GM23248 (cell line): ENCODE measurements at regions not wholly inside any gene's neighbourhood (a gene's known extent, or its start where the extent isn't known, plus 50 kb on each side); places are given as distances from the start of the nearest gene placed in this dataset.

Experiments used
- DNase-seq: peaks from one replicate; pipeline ENCODE4 v3.0.0-alpha.2; 2015
- H2AFZ ChIP-seq: fragments of 200-600 bp; sonication (generic); 2 replicates; pipeline ENCODE4 v1.6.1; 2016; ENCODE audit warnings: antibody characterized with exemption
- H3F3A ChIP-seq: fragments of 200-600 bp; sonication (generic); 2 replicates; pipeline ENCODE4 v1.6.1; 2016; ENCODE audit warnings: mild to moderate bottlenecking, antibody characterized with exemption, mixed run types; ENCODE audit not compliant: insufficient read depth
- H3K27ac ChIP-seq: fragments of 200-600 bp; sonication (generic); 2 replicates; pipeline ENCODE4 v1.5.1; 2016; ENCODE audit warnings: mild to moderate bottlenecking
- H3K27me3 ChIP-seq: fragments of 200-600 bp; sonication (generic); replicated peaks from 2 replicates; pipeline ENCODE4 v1.6.1; 2016; ENCODE audit warnings: mild to moderate bottlenecking; ENCODE audit not compliant: insufficient read depth
- H3K36me3 ChIP-seq: fragments of 200-600 bp; sonication (generic); 2 replicates; pipeline ENCODE4 v1.6.1; 2016; ENCODE audit warnings: low read depth, mild to moderate bottlenecking
- H3K4me1 ChIP-seq: fragments of 200-600 bp; sonication (generic); 2 replicates; pipeline ENCODE4 v1.6.1; 2016; ENCODE audit warnings: mild to moderate bottlenecking; ENCODE audit not compliant: insufficient read depth
- H3K4me2 ChIP-seq: fragments of 200-600 bp; sonication (generic); one replicate; pipeline ENCODE4 v1.6.1; 2016; ENCODE audit warnings: mild to moderate bottlenecking; ENCODE audit not compliant: unreplicated experiment
- H3K4me3 ChIP-seq: fragments of 200-600 bp; sonication (generic); 2 replicates; pipeline ENCODE4 v1.5.1; 2016; ENCODE audit warnings: mild to moderate bottlenecking
- H3K79me2 ChIP-seq: fragments of 200-600 bp; sonication (generic); 2 replicates; pipeline ENCODE4 v1.6.1; 2016; ENCODE audit warnings: mild to moderate bottlenecking; ENCODE audit not compliant: insufficient read depth
- H3K9ac ChIP-seq: fragments of 200-600 bp; sonication (generic); 2 replicates; pipeline ENCODE4 v1.6.1; 2016; ENCODE audit warnings: mild to moderate bottlenecking
- H3K9me2 ChIP-seq: fragments of 200-600 bp; sonication (generic); 2 replicates; pipeline ENCODE4 v1.6.1; 2016; ENCODE audit warnings: mixed run types, mild to moderate bottlenecking, moderate library complexity; ENCODE audit not compliant: insufficient read depth
- H3K9me3 ChIP-seq: fragments of 200-600 bp; sonication (generic); one replicate; pipeline ENCODE4 v1.6.1; 2017; ENCODE audit warnings: low read depth
- H4K20me1 ChIP-seq: fragments of 200-600 bp; sonication (generic); 2 replicates; pipeline ENCODE4 v1.6.0; 2016; ENCODE audit not compliant: insufficient read depth
- EZH2 ChIP-seq: fragments of 200-600 bp; sonication (generic); IDR thresholded peaks from 2 replicates; pipeline ENCODE4 v1.6.1; 2018; ENCODE audit warnings: antibody characterized with exemption, mild to moderate bottlenecking; ENCODE audit not compliant: insufficient read depth, poor library complexity, severe bottlenecking
- EZH2phosphoT487 ChIP-seq: fragments of 200-600 bp; sonication (generic); IDR thresholded peaks from 2 replicates; pipeline ENCODE4 v1.6.1; 2018; ENCODE audit warnings: antibody characterized with exemption, moderate library complexity, mild to moderate bottlenecking, low read depth; ENCODE audit not compliant: insufficient read depth
- WGBS, 2 experiments: methylation state at CpG; one replicate each; pipeline ENCODE4 v1.1.6; 2015 to 2017; ENCODE audit warnings: low lambda C conversion rate in 2 of 2, low coverage in 1 of 2; ENCODE audit errors: missing lambda C conversion rate in 2 of 2; 5-methylcytosine and 5-hydroxymethylcytosine counted together
- in situ Hi-C: fragments of 300-500 bp; cut with MboI; formaldehyde crosslinking; loops from 2 replicates; pipeline ENCODE4 v1.15.0; 2020

DNA sequence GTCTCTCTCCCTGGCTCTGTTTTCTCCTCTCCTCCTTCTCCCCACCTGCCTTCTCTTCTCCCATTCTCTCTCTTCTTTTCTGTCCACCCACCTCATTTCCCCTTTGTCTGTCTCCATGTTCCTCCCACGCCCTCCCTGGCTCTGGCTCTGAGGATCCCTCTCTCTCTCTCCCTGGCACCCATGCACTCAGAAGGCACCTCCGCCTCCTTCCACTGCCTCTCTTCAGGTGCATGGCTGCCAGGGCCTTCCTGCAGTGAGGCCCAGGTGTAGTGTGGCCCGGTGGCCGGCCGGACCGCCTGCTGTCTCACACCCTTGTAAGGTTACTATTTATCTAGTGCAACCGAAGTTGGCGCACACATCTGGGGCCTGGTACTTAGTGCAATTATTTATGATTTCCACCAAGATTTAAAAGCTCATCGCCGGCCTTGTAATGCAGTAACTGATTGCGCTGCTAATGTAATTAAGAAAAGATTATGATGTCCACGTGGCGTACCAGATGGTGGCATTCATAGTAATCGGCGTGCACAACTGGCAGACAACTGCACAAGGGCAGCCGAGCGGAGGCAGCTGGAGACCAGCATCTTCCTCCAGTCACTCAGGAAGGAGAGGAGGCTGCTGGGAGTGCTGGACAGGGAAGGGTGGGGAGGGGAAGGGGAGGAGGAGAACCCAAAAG lies 50.4 kb upstream of the MVB12B start:
- H3K79me2 ChIP-seq = no peaks in the 10 kb centered on the region
- no peaks in the 10 kb centered on the region for H4K20me1 ChIP-seq
- H3K4me1 ChIP-seq = no peaks in the 10 kb centered on the region
- WGBS, 2 experiments = 74 to 76% methylated on average over 16 to 17 of the region's 17 CpGs
- TF ChIP-seq EZH2phosphoT487 (no peak), EZH2 (no peak)
- no peak overlapping the region for H3K4me2 ChIP-seq
- H3K9ac ChIP-seq = no peak overlapping the region
- no peaks in the 10 kb centered on the region for H3K9me2 ChIP-seq
- H3K27ac ChIP-seq = no peak overlapping the region
- in situ Hi-C loops = no loop called here
- H3K4me3 ChIP-seq = no peak overlapping the region
- no peak for DNase-seq
- no peak overlapping the region for H2AFZ ChIP-seq
- peaks cover 25% of the 10 kb centered on the region for H3K27me3 ChIP-seq
- H3K36me3 ChIP-seq = no peaks in the 10 kb centered on the region
- H3F3A ChIP-seq = no peaks in the 10 kb centered on the region
- no peaks in the 10 kb centered on the region for H3K9me3 ChIP-seq
